Keratinocyte (primary cell): ENCODE measurements at regions not wholly inside any gene's neighbourhood (a gene's known extent, or its start where the extent isn't known, plus 50 kb on each side); places are given as distances from the start of the nearest gene placed in this dataset.

Source experiments
- CTCF ChIP-seq, 3 experiments: IDR thresholded peaks in 1 of 3; conservative IDR thresholded peaks in 1 of 3; optimal IDR thresholded peaks in 1 of 3; 2 replicates in 2 of 3; 3 replicates in 1 of 3; pipeline versions ENCODE3 to v1.5.1; 2011; ENCODE audit warnings: low read length in 3 of 3, mild to moderate bottlenecking in 3 of 3, moderate library complexity in 2 of 3, control low read depth in 1 of 3, inconsistent platforms in 1 of 3; ENCODE audit not compliant: insufficient read depth in 2 of 3; ENCODE audit errors: extremely low read depth in 1 of 3
- EZH2 ChIP-seq: IDR thresholded peaks from one replicate; pipeline ENCODE4 v1.6.1; 2012; ENCODE audit warnings: inconsistent platforms, mild to moderate bottlenecking, low read length, moderate library complexity

- TF ChIP-seq CTCF (optimal IDR thresholded peaks at IDR 0.05 in 1 of 3, IDR thresholded peaks at IDR 0.05 in 1 of 3, conservative IDR thresholded peaks at IDR 0.05 in 1 of 3; ENCODE audit: extremely low read depth in 1 of 3, insufficient read depth in 2 of 3, low read length in 3 of 3) (no peak), EZH2 (no peak)
Observed at GRCh38 chr1:244155661-244156060, 104.6 kb downstream of the ZBTB18 start.
